ENCODE measurements at regions not wholly inside any gene's neighbourhood (a gene's known extent, or its start where the extent isn't known, plus 50 kb on each side); places are given as distances from the start of the nearest gene placed in this dataset.
"Not testable (repeated sequence)": the region's sequence is repeated elsewhere in the genome, so short reads cannot be mapped to it uniquely, and the experiment has no call there.

GRCh38 chr21:17397703-17398102 is 115.1 kb upstream of the CXADR start:
- DNase-seq (ENCODE audit: low spot score) = no peak

DNA sequence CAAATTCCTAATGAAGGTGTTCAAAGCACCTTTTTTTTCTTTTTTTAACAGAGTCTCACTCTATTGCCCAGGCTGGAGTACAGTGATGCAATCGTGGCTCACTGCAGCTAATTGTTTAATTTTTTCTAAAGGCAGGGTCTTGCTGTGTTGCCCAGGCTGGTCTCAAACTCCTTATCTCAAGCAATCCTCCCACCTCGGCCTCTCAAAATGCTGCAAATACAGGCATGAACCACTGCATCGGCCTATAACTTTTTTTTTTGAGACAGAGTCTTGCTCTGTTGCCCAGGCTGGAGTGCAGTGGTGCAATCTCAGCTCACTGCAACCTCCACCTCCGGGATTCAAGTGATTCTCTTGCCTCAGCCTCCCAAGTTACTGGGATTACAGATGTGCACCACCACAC is 113.9 kb upstream of the CXADR start:
- DNase-seq (ENCODE audit: low spot score) = not testable (repeated sequence)

DNA sequence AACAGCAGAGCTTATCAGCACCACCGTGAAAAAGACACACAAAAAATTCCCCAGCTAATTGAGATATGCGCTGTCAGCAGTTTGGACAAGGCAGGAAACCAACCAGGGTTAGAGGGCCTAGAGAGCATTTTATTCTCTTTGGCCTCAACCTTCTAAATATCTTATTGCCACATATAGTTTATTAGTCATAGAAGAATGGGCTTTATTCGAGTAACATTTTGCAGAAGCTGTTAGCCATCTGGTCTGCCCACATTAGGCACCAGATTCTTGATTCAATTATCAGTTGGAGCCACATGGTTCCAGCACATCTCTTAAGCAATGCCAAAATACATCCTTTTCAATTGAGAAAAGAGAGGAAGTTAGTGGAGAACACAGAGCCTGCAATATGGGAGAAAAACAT is 109.9 kb upstream of the CXADR start:
- DNase-seq (ENCODE audit: low spot score) = no peak

GRCh38 chr21:17406202-17406601 is 106.6 kb upstream of the CXADR start:
- DNase-seq (ENCODE audit: low spot score) = no peak

GRCh38 chr21:17414766-17415165 is 98.1 kb upstream of the CXADR start:
- no peak for DNase-seq (ENCODE audit: low spot score)

DNA sequence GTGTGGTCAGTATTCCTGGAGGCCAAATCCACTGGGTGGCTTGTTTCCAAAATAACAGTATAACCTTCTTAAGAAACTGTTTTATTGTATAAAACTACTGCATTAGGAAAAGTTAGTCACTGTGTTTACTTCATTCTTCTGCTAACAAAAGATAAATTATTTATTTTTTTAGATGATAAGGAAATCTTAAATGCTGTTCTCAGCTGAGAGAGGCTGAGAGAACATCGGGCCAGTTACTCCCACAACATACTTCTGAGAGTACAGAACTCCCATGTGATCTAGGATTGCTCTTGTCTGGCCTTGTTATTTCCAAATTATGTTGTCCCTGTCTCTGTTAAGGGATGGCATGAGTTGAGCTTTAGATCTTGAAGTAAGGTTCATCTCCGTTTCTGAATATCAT is 96.7 kb upstream of the CXADR start:
- DNase-seq (ENCODE audit: low spot score) = no peak

DNA sequence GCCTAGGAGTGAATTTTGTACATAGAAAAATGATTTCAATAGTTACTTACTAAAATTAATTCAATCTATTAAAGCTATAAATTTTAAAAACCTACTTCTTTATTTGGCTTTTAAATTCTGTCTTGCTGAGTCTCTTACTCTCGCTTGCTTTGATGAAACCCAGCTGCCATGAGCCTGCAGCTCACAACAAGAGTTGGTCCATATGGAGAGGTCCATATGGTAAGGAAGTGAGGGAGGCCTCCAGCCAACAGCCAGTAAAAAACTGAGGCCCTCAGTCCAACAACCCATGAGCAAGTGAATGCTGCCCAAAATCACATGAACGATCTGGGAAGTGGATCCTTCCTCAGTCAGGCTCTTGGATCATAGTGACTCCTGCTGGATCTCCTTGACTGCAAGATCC is 89.9 kb upstream of the CXADR start:
- DNase-seq (ENCODE audit: low spot score) = no peak

DNA sequence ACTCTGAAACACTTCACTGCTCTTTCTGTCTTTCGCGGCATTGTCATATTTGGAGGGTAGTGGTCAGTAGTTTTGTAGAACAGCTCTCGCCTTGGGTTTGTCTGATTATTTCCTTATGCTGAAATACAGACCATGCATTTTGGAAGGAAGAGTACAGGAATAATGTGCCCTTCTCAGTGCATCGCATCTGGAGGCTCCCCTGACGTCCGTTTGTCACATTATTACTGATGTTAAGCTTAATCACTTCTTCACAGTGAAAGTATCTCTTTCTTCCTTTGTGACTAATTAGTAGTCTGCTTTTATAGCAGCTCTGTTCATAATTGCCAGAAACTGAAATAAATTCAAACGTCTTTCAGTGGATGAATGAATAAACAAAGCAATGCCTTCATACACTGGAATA is 85.7 kb upstream of the CXADR start:
- DNase-seq (ENCODE audit: low spot score) = no peak

DNA sequence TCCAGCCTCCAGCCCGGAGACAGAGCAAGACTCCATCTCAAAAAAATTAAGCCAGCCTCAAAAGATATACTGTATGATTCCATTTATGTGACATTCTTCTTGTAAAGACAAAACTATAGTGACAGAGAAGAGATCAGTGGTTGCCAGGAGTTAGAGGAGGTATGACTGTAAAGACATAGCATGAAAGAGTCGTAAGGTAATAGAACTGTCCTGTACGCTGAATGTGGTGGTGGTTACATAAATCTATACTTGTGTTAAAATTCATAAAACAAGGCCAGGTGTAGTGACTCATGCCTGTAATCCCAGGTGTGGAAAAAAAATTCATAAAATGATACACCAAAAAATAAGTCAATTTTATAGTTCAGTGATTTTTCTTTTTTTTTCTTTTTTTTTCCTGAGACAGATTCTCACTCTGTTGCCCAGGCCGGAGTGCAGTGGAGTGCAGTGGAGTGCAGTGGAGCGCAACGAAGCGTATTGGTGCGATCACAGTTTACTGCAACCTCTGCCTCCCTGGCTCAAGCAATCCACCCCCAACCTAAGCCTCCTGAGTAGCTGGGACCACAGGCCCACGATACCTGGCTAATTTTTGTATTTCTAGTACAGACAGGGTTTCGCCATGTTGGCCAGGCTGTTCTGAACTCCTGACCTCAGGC is 84.9 kb upstream of the CXADR start:
- DNase-seq (ENCODE audit: low spot score) = no peak

DNA sequence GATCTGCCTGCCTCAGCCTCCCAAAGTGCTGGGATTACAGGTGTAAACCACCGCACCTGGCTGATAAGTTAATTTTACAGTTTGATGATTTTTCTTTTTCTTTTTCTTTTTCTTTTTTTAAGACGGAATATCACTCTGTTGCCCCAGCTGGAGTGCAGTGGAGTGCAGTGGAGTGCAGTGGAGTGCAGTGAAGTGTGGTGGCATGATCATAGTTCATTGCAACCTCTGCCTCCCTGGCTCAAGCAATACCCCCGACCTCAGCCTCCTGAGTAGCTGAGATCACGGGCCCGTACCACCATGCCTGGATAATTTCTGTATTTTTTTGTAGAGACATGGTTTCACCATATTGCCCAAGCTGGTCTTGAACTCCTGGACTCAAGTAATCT is 84.4 kb upstream of the CXADR start:
- no peak for DNase-seq (ENCODE audit: low spot score)

DNA sequence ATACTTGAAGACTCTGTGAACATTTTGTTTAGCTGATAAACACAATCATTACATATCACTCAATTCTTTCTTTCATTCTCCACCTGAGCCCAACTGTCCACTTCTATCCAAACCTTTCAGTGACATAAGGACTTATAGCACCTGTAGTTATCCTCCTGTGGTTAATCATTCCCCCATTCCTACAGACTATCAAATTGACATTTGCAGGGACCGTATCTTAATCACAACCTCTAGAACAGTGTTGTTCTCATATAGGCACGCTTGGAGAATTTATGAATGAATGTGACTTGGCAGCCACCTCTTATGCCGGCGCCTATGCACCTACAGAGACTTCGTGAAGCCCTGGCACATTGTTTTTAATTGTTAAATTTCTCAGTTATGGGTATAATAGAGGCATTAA is 83.9 kb upstream of the CXADR start:
- DNase-seq (ENCODE audit: low spot score) = no peak

DNA sequence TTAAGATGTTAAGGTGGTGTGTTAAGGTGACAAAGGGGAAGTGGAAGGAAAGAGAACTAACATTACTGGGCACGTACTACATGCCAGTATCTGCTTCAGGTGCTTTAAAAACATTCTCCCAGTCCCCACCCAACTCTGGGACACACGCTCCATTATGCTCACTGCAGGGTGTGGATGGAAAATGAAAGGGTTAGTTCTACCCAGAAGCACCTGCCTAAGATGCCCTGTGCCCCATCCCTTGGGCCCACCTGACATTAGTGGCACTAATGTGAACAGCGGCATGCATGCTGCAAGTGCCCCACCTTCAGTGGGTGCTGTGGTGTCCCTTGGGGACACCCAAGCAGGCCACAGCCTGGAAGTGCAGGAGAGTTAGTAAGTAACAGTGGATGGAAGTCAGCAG is 82.9 kb upstream of the CXADR start:
- DNase-seq (ENCODE audit: low spot score) = no peak

- DNase-seq (ENCODE audit: low spot score) = no peak
These were observed 80.1 kb upstream of the CXADR start for GRCh38 chr21:17432732-17433057.

GRCh38 chr21:17433730-17434129 is 79.1 kb upstream of the CXADR start:
- DNase-seq (ENCODE audit: low spot score) = no peak

DNA sequence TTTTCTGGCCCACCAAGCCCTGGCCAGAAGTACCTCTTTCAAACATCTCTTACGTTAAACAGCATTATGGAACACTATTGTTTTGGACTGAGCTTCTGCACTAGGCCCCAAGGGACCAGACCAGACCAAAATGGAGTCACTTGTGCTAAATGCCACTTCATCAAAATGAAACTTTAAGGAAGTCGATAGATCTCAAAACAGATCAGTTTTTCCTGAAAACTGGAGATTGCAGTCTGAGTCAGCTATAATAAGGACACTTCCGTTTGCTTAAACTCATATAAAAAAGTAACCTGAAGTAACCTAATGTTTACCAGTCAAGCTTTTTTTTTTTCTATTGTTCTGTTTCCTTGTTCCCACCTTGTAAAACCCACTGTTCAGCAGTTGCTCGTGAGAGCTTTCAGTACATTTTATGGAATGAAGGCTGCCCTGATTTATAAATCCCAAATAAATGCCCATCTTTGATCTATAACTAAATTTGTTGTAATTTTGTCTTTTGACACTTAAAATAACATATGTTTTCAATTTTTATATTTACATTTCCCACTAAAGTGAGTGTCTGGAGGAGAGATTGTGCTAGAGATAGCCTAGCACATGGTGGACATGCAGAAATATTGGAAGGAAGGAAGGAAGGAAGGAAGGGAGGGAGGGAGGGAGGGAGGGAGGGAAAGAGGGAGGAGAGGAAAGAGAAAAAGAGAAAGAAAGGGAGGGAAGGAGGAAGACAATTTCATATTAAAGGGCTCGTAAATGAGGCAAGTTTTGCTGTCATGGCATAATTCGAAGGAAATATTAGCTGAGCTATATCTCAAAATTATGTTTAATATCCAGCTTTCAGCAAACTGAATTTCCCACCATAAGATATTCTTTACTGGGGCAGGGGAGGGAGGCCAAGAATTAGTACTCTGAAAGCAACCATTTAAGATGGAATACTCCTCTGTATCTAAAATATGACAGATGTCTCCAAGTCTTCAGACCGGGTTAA is 77.0 kb upstream of the CXADR start:
- DNase-seq (ENCODE audit: low spot score) = no peak

DNA sequence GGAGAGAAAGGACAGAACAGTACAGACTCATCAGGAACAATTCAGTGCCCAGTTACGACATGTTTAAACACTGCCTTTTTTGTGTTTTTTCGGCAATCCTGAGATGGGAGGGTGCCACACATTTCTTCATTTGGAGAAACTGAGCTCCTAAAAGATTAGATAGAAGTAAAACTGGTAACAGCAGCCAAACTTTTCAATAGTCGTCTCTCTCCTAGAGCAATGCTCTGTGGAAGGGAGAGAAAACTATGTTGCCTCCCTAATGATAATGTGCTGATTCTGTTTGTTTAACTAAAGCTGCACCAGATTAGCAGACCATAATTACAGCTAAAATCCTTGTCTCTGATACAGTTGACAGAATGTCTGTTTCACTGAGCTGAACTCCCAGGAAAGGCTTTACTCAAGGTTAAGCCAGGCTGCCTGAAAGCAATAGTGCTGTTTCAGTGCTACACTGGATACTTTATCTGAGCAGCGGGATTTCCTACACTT is 76.2 kb upstream of the CXADR start:
- no peak for DNase-seq (ENCODE audit: low spot score)

- DNase-seq (ENCODE audit: low spot score) = no peak
These were observed 74.2 kb upstream of the CXADR start for GRCh38 chr21:17438635-17439034.

GRCh38 chr21:17440969-17441368 is 71.9 kb upstream of the CXADR start:
- no peak for DNase-seq (ENCODE audit: low spot score)

GRCh38 chr21:17441370-17441769 is 71.5 kb upstream of the CXADR start:
- no peak for DNase-seq (ENCODE audit: low spot score)

DNA sequence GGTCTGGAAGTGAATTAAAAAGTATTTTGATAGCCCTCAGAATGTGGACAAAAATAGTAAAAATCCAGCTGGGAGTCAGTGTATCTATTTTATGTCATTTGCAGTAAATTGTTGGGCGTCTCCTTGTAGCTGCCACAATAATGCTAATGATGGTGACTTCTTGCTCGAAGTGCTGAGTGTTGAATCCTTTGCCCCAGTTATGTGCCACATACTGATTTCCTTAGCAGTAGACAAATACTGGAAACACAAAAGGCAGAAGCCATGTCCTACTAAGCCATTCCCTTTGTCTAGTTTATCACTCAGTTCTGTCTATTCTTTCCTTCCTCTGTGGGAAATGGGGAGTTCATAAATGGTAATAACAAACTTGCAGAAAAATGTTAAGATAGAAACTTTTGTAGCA is 70.7 kb upstream of the CXADR start:
- DNase-seq (ENCODE audit: low spot score) = no peak

DNA sequence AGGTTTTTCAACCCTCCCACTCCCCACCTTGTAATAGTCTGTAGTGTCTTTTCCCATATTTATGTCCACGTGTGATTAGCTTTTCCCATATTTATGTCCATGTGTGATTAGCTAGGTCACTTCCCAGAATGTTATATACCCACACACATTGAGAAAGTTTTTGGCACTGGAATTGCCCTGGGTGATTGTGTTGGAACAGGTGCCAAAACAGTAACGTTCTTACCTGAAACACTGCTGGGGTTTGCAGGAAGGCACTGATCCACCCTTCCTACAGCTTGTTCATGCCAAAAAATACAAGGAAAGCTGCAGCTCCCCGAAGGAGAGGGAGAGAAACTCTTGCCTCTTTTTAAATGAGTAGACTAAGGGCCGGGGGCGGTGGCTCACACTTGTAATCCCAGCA is 68.0 kb upstream of the CXADR start:
- DNase-seq (ENCODE audit: low spot score) = no peak

DNA sequence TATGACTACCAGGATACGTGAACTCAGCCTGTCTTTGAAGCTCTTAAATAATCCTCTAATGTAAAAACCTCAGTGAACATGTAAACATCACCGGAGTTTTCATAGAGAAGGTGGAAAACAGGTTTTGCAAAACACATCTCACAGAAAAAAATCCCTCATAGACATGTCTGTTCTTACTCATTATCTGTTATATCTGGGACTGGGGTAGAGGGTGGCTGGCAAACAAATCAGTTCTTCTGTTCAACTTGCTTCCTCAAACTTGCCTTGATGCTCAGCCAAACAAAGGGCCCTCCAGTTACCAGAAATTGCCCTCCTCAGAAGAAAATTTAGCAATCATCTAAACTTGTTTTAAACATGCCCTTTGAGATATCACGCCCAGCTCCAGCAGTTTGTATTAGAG is 66.1 kb upstream of the CXADR start:
- DNase-seq (ENCODE audit: low spot score) = no peak

- no peak for DNase-seq (ENCODE audit: low spot score)
These were observed 63.1 kb upstream of the CXADR start for GRCh38 chr21:17449701-17450100.

All from AG08396 (cell line).